HG03025 (cell line): ENCODE measurements at regions not wholly inside any gene's neighbourhood (a gene's known extent, or its start where the extent isn't known, plus 50 kb on each side); places are given as distances from the start of the nearest gene placed in this dataset.

Experiments
- ATAC-seq: cut with Tn5 transposase; IDR thresholded peaks from one replicate; pipeline ENCODE4 v1.9.1; 2021; ENCODE audit warnings: mild to moderate bottlenecking, moderate library complexity; ENCODE audit not compliant: unreplicated experiment, low FRiP score

GRCh38 chr6:159450815-159451465 is 242.1 kb downstream of the SOD2 start:
- ATAC-seq: no peak

- no peak for ATAC-seq
Observed at GRCh38 chr6:159446340-159446739, 246.7 kb downstream of the SOD2 start.

- ATAC-seq: no peak
Observed at GRCh38 chr6:159445351-159445750, 247.7 kb downstream of the SOD2 start.

GRCh38 chr6:159444056-159444760 is 248.8 kb downstream of the SOD2 start:
- ATAC-seq: no peak

- no peak for ATAC-seq
Observed at GRCh38 chr6:159443417-159443920, 249.6 kb downstream of the SOD2 start.

GRCh38 chr6:159441704-159441981 is 251.4 kb downstream of the SOD2 start:
- ATAC-seq: no peak

- no peak for ATAC-seq
Observed at GRCh38 chr6:159440911-159441703, 251.9 kb downstream of the SOD2 start.

GRCh38 chr6:159440349-159440748 is 252.7 kb downstream of the SOD2 start:
- ATAC-seq: no peak

GRCh38 chr6:159439651-159440050 is 253.4 kb downstream of the SOD2 start:
- ATAC-seq: no peak

GRCh38 chr6:159438106-159438505 is 254.9 kb downstream of the SOD2 start:
- ATAC-seq: no peak

- no peak for ATAC-seq
Observed at GRCh38 chr6:159436581-159436980, 256.5 kb downstream of the SOD2 start.

- ATAC-seq: no peak
Observed at GRCh38 chr6:159435701-159436100, 257.3 kb downstream of the SOD2 start.

- ATAC-seq: no peak
Observed at GRCh38 chr6:159434410-159434809, 258.6 kb downstream of the SOD2 start.

- ATAC-seq: no peak
Observed at GRCh38 chr6:159433550-159433949, 259.5 kb downstream of the SOD2 start.

GRCh38 chr6:159431750-159432149 is 261.3 kb downstream of the SOD2 start:
- ATAC-seq: no peak

GRCh38 chr6:159430323-159430722 is 261.1 kb downstream of the FNDC1 start:
- no peak for ATAC-seq

GRCh38 chr6:159429433-159429832 is 260.2 kb downstream of the FNDC1 start:
- ATAC-seq: no peak

GRCh38 chr6:159427771-159428170 is 258.6 kb downstream of the FNDC1 start:
- no peak for ATAC-seq

- ATAC-seq: no peak
Observed at GRCh38 chr6:159427335-159427734, 258.1 kb downstream of the FNDC1 start.

- no peak for ATAC-seq
Observed at GRCh38 chr6:159425421-159425820, 256.2 kb downstream of the FNDC1 start.
